Activated CD8-positive, alpha-beta memory T cell treated with anti-CD3 and anti-CD28 coated beads, Interleukin-2, amount 10 ng/mL, durations not matched to agents 7 days and 5 days (primary cell): ENCODE measurements at regions not wholly inside any gene's neighbourhood (a gene's known extent, or its start where the extent isn't known, plus 50 kb on each side); places are given as distances from the start of the nearest gene placed in this dataset.
"Not testable (repeated sequence)": the region's sequence is repeated elsewhere in the genome, so short reads cannot be mapped to it uniquely, and the experiment has no call there.

Experiments
- ATAC-seq: fragments of 150-1000 bp; cut with Tn5 transposase; one replicate; pipeline ENCODE4 v1.10.0; 2021; ENCODE audit warnings: moderate library complexity
- CTCF ChIA-PET: fragments of 350-600 bp; sonication (Branson Sonifier 250); formaldehyde crosslinking; loops from one replicate; lab custom pipeline; 2021; ENCODE audit warnings: antibody characterized with exemption; lab: Charles Lee
- DNase-seq: peaks from one replicate; pipeline ENCODE4 v3.0.0-alpha.2; 2020
- H3K27ac Mint-ChIP-seq: one replicate; pipeline ENCODE4 v1.8.0; 2021; ENCODE audit warnings: mild to moderate bottlenecking, mixed read lengths
- H3K27me3 Mint-ChIP-seq: one replicate; pipeline ENCODE4 v1.8.0; 2021; ENCODE audit warnings: mixed read lengths
- H3K36me3 Mint-ChIP-seq: one replicate; pipeline ENCODE4 v1.8.0; 2021; ENCODE audit warnings: mild to moderate bottlenecking, mixed read lengths
- H3K4me1 Mint-ChIP-seq: one replicate; pipeline ENCODE4 v1.8.0; 2021; ENCODE audit warnings: mixed read lengths
- H3K4me3 Mint-ChIP-seq: one replicate; pipeline ENCODE4 v1.8.0; 2021; ENCODE audit warnings: mild to moderate bottlenecking, moderate library complexity, mixed read lengths
- H3K9me3 Mint-ChIP-seq: one replicate; pipeline ENCODE4 v1.8.0; 2022; ENCODE audit warnings: low read depth, mixed read lengths

GRCh38 chr13:94880463-94880862 is 168.1 kb upstream of the SOX21 start:
- no peak overlapping the region for H3K4me3 Mint-ChIP-seq
- DNase-seq (no peak), ATAC-seq (no peak)
- CTCF ChIA-PET = no interaction called here
- peaks cover 2% of the 10 kb centered on the region for H3K27me3 Mint-ChIP-seq
- H3K9me3 Mint-ChIP-seq = no peaks in the 10 kb centered on the region
- H3K4me1 Mint-ChIP-seq = no peaks in the 10 kb centered on the region
- H3K27ac Mint-ChIP-seq = no peak overlapping the region
- no peaks in the 10 kb centered on the region for H3K36me3 Mint-ChIP-seq

DNA sequence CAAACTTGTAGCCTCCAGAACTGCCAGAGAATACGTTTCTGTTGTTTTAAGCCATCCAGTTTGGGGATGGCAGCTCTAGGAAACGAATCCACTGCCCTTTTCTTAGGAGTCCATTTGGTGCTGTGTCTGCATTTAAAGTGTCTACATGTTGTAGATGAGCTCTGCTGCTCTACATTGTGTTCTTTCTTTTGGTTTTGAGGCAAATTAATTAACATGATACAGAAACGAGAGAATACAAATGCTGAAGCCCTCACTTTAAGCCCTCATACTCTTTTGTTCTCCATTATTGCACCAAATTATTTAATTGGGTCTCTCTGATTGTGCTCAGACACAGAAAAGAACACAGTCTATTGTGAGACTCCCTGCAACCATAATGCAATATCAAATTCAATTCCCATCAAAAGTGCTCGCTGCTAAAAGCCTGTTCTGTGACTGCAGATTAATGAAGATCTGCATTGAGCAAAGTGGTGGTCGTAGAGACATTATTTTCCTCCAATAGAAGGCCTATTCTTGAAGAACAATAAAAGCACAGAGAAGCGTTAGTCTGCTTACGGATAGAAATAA is 166.3 kb upstream of the SOX21 start:
- Mint-ChIP-seq H3K27me3 (peaks cover 2% of the 10 kb centered on the region), H3K27ac (no peak overlapping the region), H3K9me3 (no peaks in the 10 kb centered on the region), H3K4me3 (no peak overlapping the region), H3K36me3 (no peaks in the 10 kb centered on the region), H3K4me1 (no peaks in the 10 kb centered on the region)
- ATAC-seq (no peak), DNase-seq (no peak)
- CTCF ChIA-PET = no interaction called here

DNA sequence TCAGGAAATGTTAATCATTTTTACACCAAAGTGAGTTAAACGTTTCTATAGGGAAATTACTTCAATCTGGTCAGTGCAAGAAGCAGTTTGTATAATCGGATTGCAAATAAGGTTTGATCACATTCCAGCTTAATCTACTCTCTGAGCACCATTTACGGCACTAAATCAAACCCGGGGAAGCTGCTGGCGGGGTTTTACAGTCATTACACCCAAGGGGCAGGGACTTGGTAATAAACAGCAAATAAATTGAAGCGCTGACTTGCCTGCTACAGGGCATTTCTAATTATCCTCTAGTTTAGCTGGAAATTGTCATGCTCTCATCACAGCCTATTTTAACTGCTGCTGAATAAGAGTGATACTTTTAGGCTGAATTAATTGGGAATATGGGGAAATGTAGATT is 152.1 kb upstream of the SOX21 start:
- CTCF ChIA-PET = no interaction called here
- peaks cover 32% of the 10 kb centered on the region for H3K27me3 Mint-ChIP-seq
- ATAC-seq = no peak
- H3K9me3 Mint-ChIP-seq = no peaks in the 10 kb centered on the region
- H3K36me3 Mint-ChIP-seq = peaks cover 1% of the 10 kb centered on the region
- H3K27ac Mint-ChIP-seq = no peak overlapping the region
- no peak for DNase-seq
- H3K4me1 Mint-ChIP-seq = peaks cover 10% of the 10 kb centered on the region
- H3K4me3 Mint-ChIP-seq = no peak overlapping the region

GRCh38 chr13:94860981-94861407 is 148.6 kb upstream of the SOX21 start:
- Mint-ChIP-seq H3K4me1 (peaks cover 10% of the 10 kb centered on the region), H3K9me3 (no peaks in the 10 kb centered on the region), H3K36me3 (peaks cover 1% of the 10 kb centered on the region), H3K4me3 (peak overlapping the region; percentile 88), H3K27me3 (peaks cover 37% of the 10 kb centered on the region), H3K27ac (peak overlapping the region; percentile 77)
- ATAC-seq (peak; percentile 76), DNase-seq (no peak)
- CTCF ChIA-PET = interaction anchor here (1.3 kb wide), 1 partner anchor 543 kb away, joined by 4 read pairs; no protein-coding TSS in a partner anchor

DNA sequence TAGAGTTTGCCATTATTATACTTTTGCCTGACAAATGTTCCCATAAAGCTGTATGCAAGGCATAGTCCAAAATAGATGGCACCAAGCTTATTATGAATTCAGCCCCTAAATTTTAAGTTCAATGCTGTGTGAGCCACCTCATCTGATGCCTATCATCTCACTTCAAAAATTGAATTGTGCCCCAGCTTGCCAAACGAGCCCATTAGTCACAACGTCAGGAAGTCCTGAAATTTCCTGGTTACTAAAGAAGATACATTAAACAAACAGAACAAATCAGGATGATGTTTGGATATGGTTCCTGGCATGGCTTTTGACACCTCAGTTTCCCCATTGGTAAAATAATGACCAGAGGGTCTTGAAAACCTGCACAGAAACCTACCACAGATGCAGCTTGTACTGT is 147.5 kb upstream of the SOX21 start:
- DNase-seq = no peak
- no peaks in the 10 kb centered on the region for H3K9me3 Mint-ChIP-seq
- H3K27ac Mint-ChIP-seq = no peak overlapping the region
- H3K27me3 Mint-ChIP-seq = peaks cover 32% of the 10 kb centered on the region
- no peak for ATAC-seq
- H3K4me1 Mint-ChIP-seq = peaks cover 10% of the 10 kb centered on the region
- H3K4me3 Mint-ChIP-seq = no peak overlapping the region
- peaks cover 1% of the 10 kb centered on the region for H3K36me3 Mint-ChIP-seq
- CTCF ChIA-PET = no interaction called here

DNA sequence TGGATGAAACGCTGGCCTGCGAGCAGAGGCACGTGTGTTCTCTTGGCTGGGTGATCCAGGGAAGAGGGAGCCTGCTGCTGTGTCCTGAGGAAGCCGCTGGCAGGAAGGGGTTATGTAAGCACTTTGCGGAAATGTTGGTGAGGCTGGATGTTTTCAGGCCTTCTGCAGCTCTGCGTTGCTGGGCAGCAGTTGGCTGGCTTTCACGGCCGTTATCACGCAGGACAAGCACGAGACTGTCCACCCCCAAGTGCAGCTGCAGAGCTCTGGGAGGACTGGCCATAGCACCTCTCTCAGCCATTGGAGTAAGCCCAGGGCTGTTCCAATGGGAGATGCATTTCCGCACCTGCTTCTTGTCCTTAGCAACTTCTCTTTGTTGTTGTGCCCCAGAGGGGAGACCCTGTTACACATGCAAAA is 146.9 kb upstream of the SOX21 start:
- Mint-ChIP-seq H3K4me3 (no peak overlapping the region), H3K27me3 (peaks cover 29% of the 10 kb centered on the region), H3K9me3 (no peaks in the 10 kb centered on the region), H3K4me1 (peaks cover 10% of the 10 kb centered on the region), H3K36me3 (peaks cover 1% of the 10 kb centered on the region), H3K27ac (no peak overlapping the region)
- CTCF ChIA-PET = no interaction called here
- ATAC-seq (no peak), DNase-seq (no peak)

GRCh38 chr13:94858856-94859255 is 146.5 kb upstream of the SOX21 start:
- H3K36me3 Mint-ChIP-seq = peaks cover 1% of the 10 kb centered on the region
- peaks cover 10% of the 10 kb centered on the region for H3K4me1 Mint-ChIP-seq
- no peaks in the 10 kb centered on the region for H3K9me3 Mint-ChIP-seq
- ATAC-seq = no peak
- no peak overlapping the region for H3K4me3 Mint-ChIP-seq
- no peak for DNase-seq
- H3K27ac Mint-ChIP-seq = no peak overlapping the region
- H3K27me3 Mint-ChIP-seq = peaks cover 27% of the 10 kb centered on the region
- CTCF ChIA-PET = no interaction called here

DNA sequence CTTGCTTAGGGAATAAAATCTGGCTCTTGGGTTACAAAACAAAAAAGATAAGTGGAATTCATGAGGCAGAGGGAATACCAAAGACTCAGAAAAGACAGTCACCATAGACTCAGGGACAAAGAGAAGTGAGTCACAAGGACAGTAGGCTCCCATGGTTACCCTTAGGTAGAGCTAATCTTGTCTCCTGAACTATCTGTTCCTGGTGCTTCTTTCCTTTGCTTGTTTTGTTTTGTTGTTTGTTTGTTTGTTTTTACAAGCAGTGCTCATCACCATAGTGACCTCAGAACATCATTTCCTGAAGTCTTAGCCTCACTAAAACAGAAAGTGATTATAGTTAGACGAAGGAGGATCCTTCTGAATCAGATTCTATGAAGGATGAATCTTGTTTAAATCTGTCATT is 142.3 kb upstream of the SOX21 start:
- H3K4me1 Mint-ChIP-seq = no peaks in the 10 kb centered on the region
- CTCF ChIA-PET = no interaction called here
- DNase-seq (no peak), ATAC-seq (peak; percentile 74)
- no peaks in the 10 kb centered on the region for H3K36me3 Mint-ChIP-seq
- H3K27me3 Mint-ChIP-seq = peaks cover 16% of the 10 kb centered on the region
- H3K9me3 Mint-ChIP-seq = no peaks in the 10 kb centered on the region
- H3K27ac Mint-ChIP-seq = no peak overlapping the region
- H3K4me3 Mint-ChIP-seq = no peak overlapping the region

- peaks cover 15% of the 10 kb centered on the region for H3K27me3 Mint-ChIP-seq
- H3K9me3 Mint-ChIP-seq = no peaks in the 10 kb centered on the region
- DNase-seq (no peak), ATAC-seq (no peak)
- H3K27ac Mint-ChIP-seq = no peak overlapping the region
- no peak overlapping the region for H3K4me3 Mint-ChIP-seq
- CTCF ChIA-PET = interaction anchor here (1.0 kb wide), 1 partner anchor 16 kb away, joined by 4 read pairs; no protein-coding TSS in a partner anchor
- no peaks in the 10 kb centered on the region for H3K4me1 Mint-ChIP-seq
- no peaks in the 10 kb centered on the region for H3K36me3 Mint-ChIP-seq
Observed at GRCh38 chr13:94851576-94851975, 139.2 kb upstream of the SOX21 start.

- H3K4me1 Mint-ChIP-seq = no peaks in the 10 kb centered on the region
- CTCF ChIA-PET = no interaction called here
- H3K27ac Mint-ChIP-seq = no peak overlapping the region
- H3K4me3 Mint-ChIP-seq = no peak overlapping the region
- ATAC-seq = no peak
- no peak for DNase-seq
- no peaks in the 10 kb centered on the region for H3K9me3 Mint-ChIP-seq
- H3K36me3 Mint-ChIP-seq = no peaks in the 10 kb centered on the region
- peaks cover 15% of the 10 kb centered on the region for H3K27me3 Mint-ChIP-seq
Observed at GRCh38 chr13:94849254-94849653, 136.9 kb upstream of the SOX21 start.

- H3K36me3 Mint-ChIP-seq = no peaks in the 10 kb centered on the region
- ATAC-seq (no peak), DNase-seq (no peak)
- H3K4me3 Mint-ChIP-seq = no peak overlapping the region
- peaks cover 2% of the 10 kb centered on the region for H3K27me3 Mint-ChIP-seq
- H3K9me3 Mint-ChIP-seq = no peaks in the 10 kb centered on the region
- CTCF ChIA-PET = no interaction called here
- no peak overlapping the region for H3K27ac Mint-ChIP-seq
- H3K4me1 Mint-ChIP-seq = no peaks in the 10 kb centered on the region
Observed at GRCh38 chr13:94842901-94843300, 130.6 kb upstream of the SOX21 start.

- DNase-seq, H3K4me1 Mint-ChIP-seq, H3K36me3 Mint-ChIP-seq, H3K27ac Mint-ChIP-seq, CTCF ChIA-PET, ATAC-seq, H3K9me3 Mint-ChIP-seq, H3K4me3 Mint-ChIP-seq, H3K27me3 Mint-ChIP-seq: not testable (repeated sequence)
Observed at GRCh38 chr13:94837056-94837455, 124.7 kb upstream of the SOX21 start.

DNA sequence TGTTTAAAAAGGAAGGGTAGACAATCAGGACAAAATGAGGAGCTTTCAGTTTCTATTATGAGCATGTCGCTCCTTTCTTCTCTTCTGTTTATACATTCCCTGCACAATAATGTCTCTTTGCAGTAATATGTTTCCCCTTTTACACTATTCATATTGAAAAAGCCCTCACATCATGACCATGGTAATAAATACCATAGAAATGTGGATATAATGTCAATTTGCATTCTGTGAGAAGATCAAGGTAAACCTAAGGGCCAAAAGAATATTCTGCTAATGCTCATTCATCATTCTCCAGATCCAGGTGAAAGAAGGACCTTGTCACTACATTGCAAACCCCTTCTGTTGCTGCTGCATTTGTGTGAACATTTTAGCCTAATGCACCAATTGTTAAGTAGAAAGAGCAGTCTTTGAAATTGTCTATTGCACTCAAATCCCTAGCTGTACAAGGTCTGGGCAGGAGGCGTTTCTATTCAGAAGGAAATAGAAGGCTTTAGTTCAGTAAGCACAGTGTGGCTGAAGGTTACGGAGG is 117.6 kb upstream of the SOX21 start:
- H3K27ac Mint-ChIP-seq = no peak overlapping the region
- CTCF ChIA-PET = interaction anchor here (1.1 kb wide), 1 partner anchor 32 kb away, joined by 5 read pairs; no protein-coding TSS in a partner anchor

GRCh38 chr13:94829185-94829836 is 117.0 kb upstream of the SOX21 start:
- Mint-ChIP-seq H3K27me3 (no peaks in the 10 kb centered on the region), H3K36me3 (no peaks in the 10 kb centered on the region), H3K4me1 (no peaks in the 10 kb centered on the region), H3K9me3 (no peaks in the 10 kb centered on the region), H3K4me3 (no peak overlapping the region), H3K27ac (no peak overlapping the region)
- ATAC-seq (no peak), DNase-seq (no peak)
- CTCF ChIA-PET = no interaction called here

More for the DNA sequence above, 117.6 kb upstream of the SOX21 start:
- Mint-ChIP-seq H3K27me3 (no peaks in the 10 kb centered on the region), H3K9me3 (no peaks in the 10 kb centered on the region), H3K4me3 (no peak overlapping the region), H3K4me1 (no peaks in the 10 kb centered on the region), H3K36me3 (no peaks in the 10 kb centered on the region)
- DNase-seq (no peak), ATAC-seq (no peak)
